ENCODE measurements at regions not wholly inside any gene's neighbourhood (a gene's known extent, or its start where the extent isn't known, plus 50 kb on each side); places are given as distances from the start of the nearest gene placed in this dataset.
"Not testable (repeated sequence)": the region's sequence is repeated elsewhere in the genome, so short reads cannot be mapped to it uniquely, and the experiment has no call there.

GRCh38 chr2:82182270-82182669 is 1877.7 kb upstream of the LRRTM1 start:
- H3K4me3 Mint-ChIP-seq, result no peak overlapping the region
- H3K36me3 ChIP-seq (ENCODE audit: insufficient read depth, low read length), result no peaks in the 10 kb centered on the region
- CTCF ChIA-PET, result no interaction called here
- H3K27ac ChIP-seq (ENCODE audit: low read depth in 1 of 2, low read length in 2 of 2), result no peak overlapping the region
- H3K4me1 Mint-ChIP-seq (ENCODE audit: low read depth), result no peaks in the 10 kb centered on the region
- no peaks in the 10 kb centered on the region for H3K27me3 Mint-ChIP-seq
- H3K4me1 ChIP-seq (ENCODE audit: insufficient read depth, low read length), result no peaks in the 10 kb centered on the region
- H3K4me3 ChIP-seq (ENCODE audit: low read length), result no peak overlapping the region
- no peak overlapping the region for H3K27ac Mint-ChIP-seq
- no peak for DNase-seq
- peaks cover 20% of the 10 kb centered on the region for H3K9me3 Mint-ChIP-seq
- no peak for ATAC-seq (ENCODE audit: poor library complexity)
- H3K9me3 ChIP-seq (ENCODE audit: control insufficient read depth in 1 of 2, insufficient read depth in 1 of 2, low read length in 2 of 2), result peaks cover 0 to 4% of the 10 kb centered on the region in 2 experiments
- intact Hi-C loops (cut with DNase I, micrococcal nuclease), result no loop called here
- TF ChIP-seq, protein P1, sequence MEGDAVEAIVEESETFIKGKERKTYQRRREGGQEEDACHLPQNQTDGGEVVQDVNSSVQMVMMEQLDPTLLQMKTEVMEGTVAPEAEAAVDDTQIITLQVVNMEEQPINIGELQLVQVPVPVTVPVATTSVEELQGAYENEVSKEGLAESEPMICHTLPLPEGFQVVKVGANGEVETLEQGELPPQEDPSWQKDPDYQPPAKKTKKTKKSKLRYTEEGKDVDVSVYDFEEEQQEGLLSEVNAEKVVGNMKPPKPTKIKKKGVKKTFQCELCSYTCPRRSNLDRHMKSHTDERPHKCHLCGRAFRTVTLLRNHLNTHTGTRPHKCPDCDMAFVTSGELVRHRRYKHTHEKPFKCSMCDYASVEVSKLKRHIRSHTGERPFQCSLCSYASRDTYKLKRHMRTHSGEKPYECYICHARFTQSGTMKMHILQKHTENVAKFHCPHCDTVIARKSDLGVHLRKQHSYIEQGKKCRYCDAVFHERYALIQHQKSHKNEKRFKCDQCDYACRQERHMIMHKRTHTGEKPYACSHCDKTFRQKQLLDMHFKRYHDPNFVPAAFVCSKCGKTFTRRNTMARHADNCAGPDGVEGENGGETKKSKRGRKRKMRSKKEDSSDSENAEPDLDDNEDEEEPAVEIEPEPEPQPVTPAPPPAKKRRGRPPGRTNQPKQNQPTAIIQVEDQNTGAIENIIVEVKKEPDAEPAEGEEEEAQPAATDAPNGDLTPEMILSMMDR (IDR thresholded peaks at IDR 0.05), result no peak
- no peaks in the 10 kb centered on the region for H3K27me3 ChIP-seq (ENCODE audit: control insufficient read depth in 1 of 2, insufficient read depth in 2 of 2, low read length in 2 of 2)
- POLR2A ChIA-PET, result no interaction called here
- no peaks in the 10 kb centered on the region for H3K36me3 Mint-ChIP-seq (ENCODE audit: low read depth)

DNA sequence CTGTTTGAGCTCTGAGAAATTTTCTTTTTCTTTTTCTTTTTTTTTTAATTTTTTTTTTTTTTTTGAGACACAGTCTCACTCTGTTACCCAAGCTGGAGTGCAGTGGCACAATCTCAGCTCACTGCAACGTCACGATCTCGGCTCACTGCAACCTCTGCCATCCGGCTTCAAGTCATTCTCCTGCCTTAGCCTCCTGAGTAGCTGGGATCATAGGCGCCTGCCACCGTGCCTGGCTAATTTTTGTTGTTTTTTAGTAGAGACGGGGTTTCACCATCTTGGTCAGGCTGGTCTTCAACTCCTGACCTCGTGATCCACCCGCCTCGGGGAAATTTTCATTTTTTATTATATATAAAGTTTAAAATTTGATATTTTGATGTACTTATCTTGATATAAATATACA is 1870.7 kb upstream of the LRRTM1 start:
- DNase-seq; H3K27ac ChIP-seq (ENCODE audit: low read depth in 1 of 2, low read length in 2 of 2); H3K27ac Mint-ChIP-seq; H3K9me3 ChIP-seq (ENCODE audit: control insufficient read depth in 1 of 2, insufficient read depth in 1 of 2, low read length in 2 of 2); H3K4me3 Mint-ChIP-seq; CTCF ChIA-PET; H3K4me1 Mint-ChIP-seq (ENCODE audit: low read depth); POLR2A ChIA-PET; H3K36me3 ChIP-seq (ENCODE audit: insufficient read depth, low read length); H3K9me3 Mint-ChIP-seq; H3K36me3 Mint-ChIP-seq (ENCODE audit: low read depth); H3K4me1 ChIP-seq (ENCODE audit: insufficient read depth, low read length); H3K4me3 ChIP-seq (ENCODE audit: low read length); H3K27me3 ChIP-seq (ENCODE audit: control insufficient read depth in 1 of 2, insufficient read depth in 2 of 2, low read length in 2 of 2); intact Hi-C loops (cut with DNase I, micrococcal nuclease); ATAC-seq (ENCODE audit: poor library complexity); H3K27me3 Mint-ChIP-seq: not testable (repeated sequence)

- CTCF ChIA-PET, result no interaction called here
These were observed 1867.9 kb upstream of the LRRTM1 start for GRCh38 chr2:82172483-82172882.

GRCh38 chr2:82169379-82169778 is 1864.8 kb upstream of the LRRTM1 start:
- no peaks in the 10 kb centered on the region for H3K27me3 Mint-ChIP-seq
- H3K4me3 ChIP-seq (ENCODE audit: low read length), result no peak overlapping the region
- H3K4me3 Mint-ChIP-seq, result no peak overlapping the region
- peaks cover 3% of the 10 kb centered on the region for H3K9me3 Mint-ChIP-seq
- H3K27ac Mint-ChIP-seq, result no peak overlapping the region
- ChIA-PET CTCF (no interaction called here), POLR2A (no interaction called here)
- ATAC-seq (ENCODE audit: poor library complexity), result no peak
- no peak overlapping the region for H3K27ac ChIP-seq (ENCODE audit: low read depth in 1 of 2, low read length in 2 of 2)
- no peaks in the 10 kb centered on the region for H3K36me3 Mint-ChIP-seq (ENCODE audit: low read depth)
- no peaks in the 10 kb centered on the region for H3K4me1 ChIP-seq (ENCODE audit: insufficient read depth, low read length)
- DNase-seq, result no peak
- H3K36me3 ChIP-seq (ENCODE audit: insufficient read depth, low read length), result no peaks in the 10 kb centered on the region
- no peaks in the 10 kb centered on the region for H3K27me3 ChIP-seq (ENCODE audit: control insufficient read depth in 1 of 2, insufficient read depth in 2 of 2, low read length in 2 of 2)
- intact Hi-C loops (cut with DNase I, micrococcal nuclease), result no loop called here
- TF ChIP-seq, protein P1 (IDR thresholded peaks at IDR 0.05), result no peak
- no peaks in the 10 kb centered on the region for H3K9me3 ChIP-seq (ENCODE audit: control insufficient read depth in 1 of 2, insufficient read depth in 1 of 2, low read length in 2 of 2)
- H3K4me1 Mint-ChIP-seq (ENCODE audit: low read depth), result no peaks in the 10 kb centered on the region

More at GRCh38 chr2:82172483-82172882, 1867.9 kb upstream of the LRRTM1 start:
- intact Hi-C loops (cut with DNase I, micrococcal nuclease), result no loop called here
- Histone ChIP-seq H3K4me1 (ENCODE audit: insufficient read depth, low read length) (no peaks in the 10 kb centered on the region), H3K36me3 (ENCODE audit: insufficient read depth, low read length) (no peaks in the 10 kb centered on the region), H3K9me3 (ENCODE audit: control insufficient read depth in 1 of 2, insufficient read depth in 1 of 2, low read length in 2 of 2) (peaks cover 0 to 3% of the 10 kb centered on the region in 2 experiments), H3K27ac (ENCODE audit: low read depth in 1 of 2, low read length in 2 of 2) (no peak overlapping the region), H3K4me3 (ENCODE audit: low read length) (no peak overlapping the region), H3K27me3 (ENCODE audit: control insufficient read depth in 1 of 2, insufficient read depth in 2 of 2, low read length in 2 of 2) (no peaks in the 10 kb centered on the region)
- Mint-ChIP-seq H3K4me3 (no peak overlapping the region), H3K27me3 (no peaks in the 10 kb centered on the region), H3K4me1 (ENCODE audit: low read depth) (no peaks in the 10 kb centered on the region), H3K9me3 (peaks cover 5% of the 10 kb centered on the region), H3K36me3 (ENCODE audit: low read depth) (no peaks in the 10 kb centered on the region), H3K27ac (no peak overlapping the region)
- no peak for DNase-seq
- no peak for ATAC-seq (ENCODE audit: poor library complexity)
- TF ChIP-seq, protein P1 (IDR thresholded peaks at IDR 0.05), result no peak
- POLR2A ChIA-PET, result no interaction called here
